Hematopoietic multipotent progenitor cell treated with erythropoietin and hydrocortisone succinate and interleukin-3 and kit ligand, for 8 days (in vitro differentiated cells): ENCODE measurements at regions not wholly inside any gene's neighbourhood (a gene's known extent, or its start where the extent isn't known, plus 50 kb on each side); places are given as distances from the start of the nearest gene placed in this dataset.

Experiments used
- DNase-seq: peaks from one replicate; pipeline ENCODE4 v3.0.0-alpha.2; 2015

GRCh38 chr12:124440841-124441381 lies 126.5 kb downstream of the NCOR2 start:
- no peak for DNase-seq

- DNase-seq = no peak
Observed at GRCh38 chr12:124440031-124440626, 127.3 kb downstream of the NCOR2 start.

- DNase-seq = no peak
Observed at GRCh38 chr12:124438437-124439056, 128.9 kb downstream of the NCOR2 start.

- DNase-seq = no peak
Observed at GRCh38 chr12:124437617-124438436, 129.6 kb downstream of the NCOR2 start.

- DNase-seq = no peak
Observed at GRCh38 chr12:124437121-124437520, 130.3 kb downstream of the NCOR2 start.

- DNase-seq = no peak
Observed at GRCh38 chr12:124436366-124436765, 131.0 kb downstream of the NCOR2 start.

- no peak for DNase-seq
Observed at GRCh38 chr12:124435806-124436345, 131.5 kb downstream of the NCOR2 start.

- DNase-seq = no peak
Observed at GRCh38 chr12:124434951-124435805, 132.2 kb downstream of the NCOR2 start.

- DNase-seq = no peak
Observed at GRCh38 chr12:124434354-124434753, 133.1 kb downstream of the NCOR2 start.

GRCh38 chr12:124433879-124434278 lies 133.5 kb downstream of the NCOR2 start:
- DNase-seq = no peak

- no peak for DNase-seq
Observed at GRCh38 chr12:124433147-124433874, 134.1 kb downstream of the NCOR2 start.

GRCh38 chr12:124432376-124432775 lies 135.0 kb downstream of the NCOR2 start:
- DNase-seq = peak; percentile 12

GRCh38 chr12:124431971-124432370 lies 135.4 kb downstream of the NCOR2 start:
- no peak for DNase-seq

- no peak for DNase-seq
Observed at GRCh38 chr12:124430491-124430890, 135.6 kb downstream of the RFLNA start.

- no peak for DNase-seq
Observed at GRCh38 chr12:124429535-124429934, 134.6 kb downstream of the RFLNA start.

GRCh38 chr12:124428792-124429281 lies 133.9 kb downstream of the RFLNA start:
- no peak for DNase-seq

- DNase-seq = no peak
Observed at GRCh38 chr12:124428136-124428791, 133.4 kb downstream of the RFLNA start.

GRCh38 chr12:124426594-124427555 lies 132.0 kb downstream of the RFLNA start:
- no peak for DNase-seq

- DNase-seq = no peak
Observed at GRCh38 chr12:124425667-124426066, 130.8 kb downstream of the RFLNA start.

- no peak for DNase-seq
Observed at GRCh38 chr12:124424516-124424905, 129.6 kb downstream of the RFLNA start.
